ENCODE measurements at regions not wholly inside any gene's neighbourhood (a gene's known extent, or its start where the extent isn't known, plus 50 kb on each side); places are given as distances from the start of the nearest gene placed in this dataset.
"Not testable (repeated sequence)": the region's sequence is repeated elsewhere in the genome, so short reads cannot be mapped to it uniquely, and the experiment has no call there.

DNA sequence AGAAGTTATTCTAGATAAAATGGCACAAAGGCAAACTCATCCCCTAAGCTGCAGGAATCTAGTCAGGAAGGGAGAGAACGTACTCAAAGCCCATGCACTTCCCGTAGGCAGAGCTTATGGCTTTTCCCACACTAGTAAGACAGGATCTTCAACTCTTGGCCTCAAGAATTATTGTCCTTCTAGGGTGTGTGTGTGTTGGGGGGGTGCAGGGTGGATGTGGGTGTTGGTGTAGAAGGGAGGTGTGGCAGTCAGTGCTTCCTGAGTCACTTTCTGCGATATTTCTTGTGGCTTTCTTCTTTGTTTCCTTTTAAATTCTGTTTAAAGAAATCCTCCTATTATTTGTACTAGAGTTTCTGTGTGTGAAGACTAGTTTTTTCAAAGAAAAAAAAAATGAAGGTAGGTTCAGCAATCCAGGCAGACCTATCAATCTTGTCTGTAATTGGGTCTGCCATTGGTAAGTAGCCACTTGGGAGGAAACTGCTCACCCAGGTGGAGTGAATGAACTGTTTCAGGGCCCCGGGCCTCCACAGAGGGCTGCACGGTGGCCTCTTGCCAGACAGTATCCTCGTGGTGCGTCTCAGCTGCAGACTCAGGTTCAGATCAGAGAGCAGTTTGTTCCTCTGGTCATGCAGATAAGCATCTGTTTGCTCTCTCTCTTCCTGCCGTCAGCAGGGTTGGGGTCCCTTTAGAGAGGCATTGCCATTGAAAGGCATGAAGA lies 131.9 kb downstream of the NPR3 start:
- no peak for DNase-seq (ENCODE audit: low read depth)

DNA sequence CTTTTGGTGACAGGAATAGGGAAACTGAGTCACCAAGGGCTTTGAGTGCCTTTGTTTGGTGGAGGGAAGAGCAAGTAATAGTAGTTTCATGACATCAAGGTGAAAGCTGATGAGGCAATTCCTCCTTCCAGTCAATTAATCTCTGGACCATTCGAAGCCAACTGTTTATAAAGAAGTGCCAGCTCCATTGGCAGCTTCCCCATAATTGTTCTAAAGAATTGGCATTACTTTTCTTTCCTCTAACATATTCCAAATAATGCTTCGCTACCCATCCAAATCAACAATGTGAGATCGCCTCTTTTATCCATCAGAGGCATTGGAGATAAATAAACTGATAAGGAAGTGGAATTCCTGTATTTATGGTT lies 132.4 kb downstream of the NPR3 start:
- DNase-seq (ENCODE audit: low read depth) = no peak

- DNase-seq (ENCODE audit: low read depth) = no peak
Observed at GRCh38 chr5:32845171-32845570, 134.1 kb downstream of the NPR3 start.

GRCh38 chr5:32848120-32848519 lies 137.0 kb downstream of the NPR3 start:
- no peak for DNase-seq (ENCODE audit: low read depth)

DNA sequence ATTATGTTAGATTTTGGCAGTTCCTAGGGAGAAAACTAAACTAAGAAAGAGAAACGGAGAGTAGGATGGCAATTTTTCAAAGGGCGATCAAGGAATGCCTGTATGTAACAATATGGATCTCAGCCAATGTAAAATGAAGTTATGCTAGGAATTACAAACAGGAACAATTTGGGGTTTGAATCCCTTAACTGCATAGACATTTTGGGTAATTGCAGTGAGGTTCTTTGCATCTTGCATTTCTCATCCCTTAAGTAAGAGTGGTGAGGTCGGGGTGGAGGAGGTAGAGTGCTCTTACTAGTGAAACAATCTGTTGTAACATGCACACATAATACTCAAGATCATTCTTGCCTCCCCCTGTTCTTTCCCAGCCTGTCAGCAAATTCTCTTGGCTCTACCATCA lies 137.6 kb downstream of the NPR3 start:
- no peak for DNase-seq (ENCODE audit: low read depth)

- no peak for DNase-seq (ENCODE audit: low read depth)
Observed at GRCh38 chr5:32850817-32851496, 139.8 kb downstream of the NPR3 start.

GRCh38 chr5:32851559-32852173 lies 140.5 kb downstream of the NPR3 start:
- no peak for DNase-seq (ENCODE audit: low read depth)

DNA sequence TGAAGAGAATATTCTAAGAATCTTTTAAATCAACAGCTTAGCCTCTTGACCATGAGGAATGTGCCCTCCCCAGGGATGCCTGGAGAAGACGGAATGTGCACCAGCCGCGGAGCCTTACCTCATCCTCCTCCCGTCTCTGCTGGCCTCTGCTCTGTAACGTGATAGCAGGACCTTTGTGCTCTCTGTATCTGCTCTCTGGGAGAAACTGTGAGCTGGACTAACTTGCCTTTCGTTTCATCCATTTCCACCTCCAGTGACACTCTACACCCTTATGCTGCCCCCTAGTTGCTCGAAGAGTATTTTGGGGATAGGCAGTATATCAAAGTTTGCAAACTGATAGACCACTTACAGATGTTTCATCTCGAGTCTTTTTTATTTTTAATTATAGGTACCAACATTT lies 141.4 kb downstream of the NPR3 start:
- peak; percentile 48 for DNase-seq (ENCODE audit: low read depth)

GRCh38 chr5:32852976-32853375 lies 141.9 kb downstream of the NPR3 start:
- DNase-seq (ENCODE audit: low read depth) = no peak

GRCh38 chr5:32854473-32854872 lies 143.4 kb downstream of the NPR3 start:
- DNase-seq (ENCODE audit: low read depth) = no peak

DNA sequence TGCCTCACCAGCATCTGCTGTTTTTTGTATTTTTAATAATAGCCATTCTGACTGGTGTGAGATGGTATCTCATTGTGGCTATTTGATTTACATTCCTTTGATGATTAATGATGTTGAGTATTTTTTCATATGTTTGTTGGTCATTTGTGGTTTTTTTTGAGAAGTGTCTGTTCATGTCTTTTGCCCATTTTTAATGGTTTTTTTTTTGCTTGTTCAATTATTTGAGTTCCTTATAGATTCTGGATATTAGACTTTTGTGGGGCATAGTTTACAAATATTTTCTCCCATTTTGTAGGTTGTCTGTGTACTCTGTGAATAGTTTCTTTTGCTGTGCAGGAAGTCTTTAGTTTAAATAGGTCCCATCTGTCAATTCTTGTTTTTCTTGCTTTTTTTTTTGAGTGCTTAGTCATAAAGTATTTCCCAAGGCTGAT lies 148.1 kb downstream of the NPR3 start:
- no peak for DNase-seq (ENCODE audit: low read depth)

DNA sequence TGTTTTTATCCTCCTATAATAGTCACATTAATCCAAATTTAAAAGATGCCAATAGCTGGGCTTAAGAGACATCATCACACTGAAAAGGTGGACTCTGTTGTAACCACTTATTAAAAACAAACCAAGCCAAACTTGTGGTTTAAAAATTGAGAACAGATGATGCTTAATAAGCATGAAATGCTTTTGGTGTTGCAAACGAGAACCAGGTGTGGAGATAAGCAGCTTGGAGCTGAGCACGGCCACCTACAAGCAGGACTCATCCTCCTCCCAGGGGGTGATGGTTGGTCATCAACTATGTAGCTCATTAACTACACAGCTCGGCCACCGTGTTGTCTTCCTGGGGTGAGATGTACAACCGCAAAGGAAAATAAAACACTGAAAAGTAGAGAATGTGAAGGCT lies 154.4 kb downstream of the NPR3 start:
- DNase-seq (ENCODE audit: low read depth) = no peak

- DNase-seq (ENCODE audit: low read depth) = no peak
Observed at GRCh38 chr5:32866138-32866537, 155.0 kb downstream of the NPR3 start.

DNA sequence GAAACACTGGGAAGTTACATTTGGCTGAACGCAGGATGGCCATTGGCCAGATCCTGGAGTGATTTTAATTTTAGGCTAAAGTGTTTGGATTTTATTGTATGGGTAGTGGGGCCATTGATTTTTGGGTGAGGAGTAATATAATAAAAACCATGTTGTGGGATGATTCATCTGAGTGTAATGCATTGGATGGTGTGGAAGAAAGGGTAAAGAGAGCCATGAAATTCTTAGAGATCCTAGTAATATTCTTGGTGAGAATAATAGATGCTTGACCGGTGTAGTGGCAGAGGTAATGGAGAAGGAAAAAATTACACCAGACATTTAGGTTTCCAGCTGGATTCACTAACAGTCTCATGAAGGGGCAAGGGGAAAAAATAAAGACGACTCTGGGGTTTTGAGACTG lies 158.1 kb downstream of the NPR3 start:
- DNase-seq (ENCODE audit: low read depth) = peak; percentile 90

GRCh38 chr5:32876791-32877190 lies 165.7 kb downstream of the NPR3 start:
- DNase-seq (ENCODE audit: low read depth) = no peak

GRCh38 chr5:32879364-32879763 lies 168.2 kb downstream of the NPR3 start:
- DNase-seq (ENCODE audit: low read depth) = not testable (repeated sequence)

DNA sequence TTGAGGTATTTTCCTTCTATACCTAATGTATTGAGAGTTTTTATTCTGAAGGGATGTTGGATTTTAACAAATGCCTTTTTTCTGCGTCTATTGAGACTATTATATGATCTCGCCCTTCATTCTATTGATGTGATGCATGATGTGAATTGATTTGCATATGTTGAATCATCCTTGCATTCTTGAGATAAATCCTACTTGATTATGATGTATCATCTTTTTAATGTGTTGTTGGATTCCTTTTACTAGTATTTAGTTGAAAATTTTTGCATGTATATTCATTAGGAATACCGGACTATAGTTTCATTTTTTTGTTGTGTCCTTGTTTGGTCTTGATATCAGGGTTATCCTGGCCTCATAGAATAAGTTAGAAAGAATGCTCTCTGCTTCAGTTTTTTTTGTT lies 169.7 kb downstream of the NPR3 start:
- DNase-seq (ENCODE audit: low read depth) = peak; percentile 26

- DNase-seq (ENCODE audit: low read depth) = no peak
Observed at GRCh38 chr5:32887390-32887789, 176.3 kb downstream of the NPR3 start.

DNA sequence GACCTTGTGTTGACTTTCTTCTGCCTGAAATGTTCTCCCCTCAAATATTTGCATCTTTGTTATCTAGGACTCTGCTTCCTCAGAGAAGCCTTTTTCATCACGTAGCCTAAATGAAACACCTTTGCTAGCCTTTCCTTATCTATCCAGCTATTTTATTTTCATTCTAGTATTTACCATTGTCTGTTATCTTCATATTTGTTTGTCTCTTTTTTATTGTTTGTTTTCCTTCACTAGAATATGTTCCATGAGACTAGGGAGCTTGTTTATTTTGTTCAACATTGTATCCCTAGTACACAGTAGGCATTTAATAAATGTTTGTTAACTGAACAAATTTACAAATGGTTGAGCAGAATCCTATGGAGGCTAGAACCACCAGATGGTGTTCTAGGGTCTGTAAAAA lies 178.0 kb downstream of the NPR3 start:
- no peak for DNase-seq (ENCODE audit: low read depth)

- DNase-seq (ENCODE audit: low read depth) = no peak
Observed at GRCh38 chr5:32903613-32904012, 192.5 kb downstream of the NPR3 start.

DNA sequence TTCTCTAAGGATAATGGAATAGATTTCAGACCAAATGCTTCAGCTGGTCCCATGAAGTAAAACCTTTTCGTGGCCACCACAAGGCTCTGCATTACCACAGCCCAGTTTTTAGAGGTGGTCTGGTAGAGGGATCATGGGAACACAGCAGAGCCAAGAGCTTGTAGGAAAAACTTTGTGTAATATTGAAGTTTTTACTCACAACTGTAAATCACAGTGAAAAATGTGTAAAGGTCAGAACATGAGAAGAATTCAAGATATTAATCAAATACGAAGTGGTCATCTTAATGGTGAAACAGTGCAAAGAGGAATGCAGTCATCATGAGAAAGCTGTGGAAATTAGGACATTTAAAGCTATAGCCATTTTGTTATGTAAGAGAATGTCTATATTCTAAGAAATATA lies 197.5 kb downstream of the NPR3 start:
- DNase-seq (ENCODE audit: low read depth) = no peak

- no peak for DNase-seq (ENCODE audit: low read depth)
Observed at GRCh38 chr5:32909207-32909606, 198.1 kb downstream of the NPR3 start.

- peak; percentile 31 for DNase-seq (ENCODE audit: low read depth)
Observed at GRCh38 chr5:32916648-32917047, 205.5 kb downstream of the NPR3 start.

- DNase-seq (ENCODE audit: low read depth) = peak; percentile 46
Observed at GRCh38 chr5:32928761-32929160, 217.6 kb downstream of the NPR3 start.

Measured in HS-5 (cell line).